ENCODE measurements at regions not wholly inside any gene's neighbourhood (a gene's known extent, or its start where the extent isn't known, plus 50 kb on each side); places are given as distances from the start of the nearest gene placed in this dataset.

DNA sequence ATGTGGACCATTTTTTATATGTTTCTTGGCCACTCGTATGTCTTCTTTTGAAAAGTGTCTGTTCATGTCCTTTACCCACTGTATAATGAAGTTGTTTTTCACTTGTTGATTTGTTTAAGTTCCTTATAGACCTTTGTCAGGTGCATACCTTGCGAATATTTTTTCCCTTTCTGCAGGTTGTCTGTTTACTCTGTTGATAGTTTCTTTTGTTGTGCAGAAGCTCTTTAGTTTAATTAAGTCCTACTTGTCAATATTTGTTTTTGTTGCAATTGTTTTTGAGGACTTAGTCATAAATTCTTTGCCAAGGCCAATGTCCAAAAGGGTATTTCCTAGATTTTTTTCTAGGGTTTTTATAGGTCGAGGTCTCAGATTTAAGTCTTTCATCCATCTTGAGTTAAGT lies 66.2 kb downstream of the UNC5CL start:
- H3K4me3 ChIP-seq: no peak overlapping the region
- H3K27me3 ChIP-seq (ENCODE audit: control insufficient read depth in 2 of 2, insufficient read depth in 2 of 2, low read length in 2 of 2): peaks cover 0 to 4% of the 10 kb centered on the region in 2 experiments; a peak in 3 of 5 replicates
- no peaks in the 10 kb centered on the region for H4K20me1 ChIP-seq (replicated peaks; ENCODE audit: control insufficient read depth, insufficient read depth, low read length)
- no peaks in the 10 kb centered on the region for H3K9me1 ChIP-seq (ENCODE audit: control insufficient read depth, insufficient read depth, low read length)
- no peaks in the 10 kb centered on the region for H3K9me3 ChIP-seq (replicated peaks; ENCODE audit: control insufficient read depth, insufficient read depth, low read depth, low read length)
- no peak for DNase-seq (ENCODE audit: extremely low read depth in 1 of 4, low spot score in 3 of 4)
- H2AFZ ChIP-seq (ENCODE audit: low read depth, low read length): no peak overlapping the region
- no peak for ATAC-seq
- 0% methylated on average over 3 of the region's 3 CpGs for WGBS (ENCODE audit: insufficient coverage, low coverage, missing lambda C conversion rate)
- FAIRE-seq: no peak
- H3K4me1 ChIP-seq (replicated peaks in 1 of 2; ENCODE audit: control insufficient read depth in 2 of 2, insufficient read depth in 2 of 2, low read length in 2 of 2): no peaks in the 10 kb centered on the region
- no peaks in the 10 kb centered on the region for H3K36me3 ChIP-seq (ENCODE audit: control insufficient read depth, insufficient read depth, low read length)
- no peak overlapping the region for H3K9ac ChIP-seq (ENCODE audit: insufficient read depth in 1 of 2, low read depth in 2 of 2, low read length in 2 of 2)
- no peak overlapping the region for H3K4me2 ChIP-seq (ENCODE audit: insufficient read depth, low read length)
- intact Hi-C loops (cut with micrococcal nuclease) (no loop called here), in situ Hi-C loops (cut with MboI) (no loop called here)
- BruUV-seq (replicated peaks): no TSS peak
- H3K27ac ChIP-seq (ENCODE audit: extremely low read depth, low read depth, low read length): no peak overlapping the region
- no peaks in the 10 kb centered on the region for H3K79me2 ChIP-seq (ENCODE audit: control insufficient read depth, insufficient read depth, low read length)
- TF ChIP-seq ZNF778 (CRISPR knock-in tag; IDR thresholded peaks at IDR 0.05) (no peak), MXI1 (IDR thresholded peaks at IDR 0.05; ENCODE audit: low read depth, low read length) (no peak), PYGO2 (tag; IDR thresholded peaks at IDR 0.05) (no peak), EHMT2 (IDR thresholded peaks at IDR 0.05) (no peak)
- TF ChIP-seq, protein P1, sequence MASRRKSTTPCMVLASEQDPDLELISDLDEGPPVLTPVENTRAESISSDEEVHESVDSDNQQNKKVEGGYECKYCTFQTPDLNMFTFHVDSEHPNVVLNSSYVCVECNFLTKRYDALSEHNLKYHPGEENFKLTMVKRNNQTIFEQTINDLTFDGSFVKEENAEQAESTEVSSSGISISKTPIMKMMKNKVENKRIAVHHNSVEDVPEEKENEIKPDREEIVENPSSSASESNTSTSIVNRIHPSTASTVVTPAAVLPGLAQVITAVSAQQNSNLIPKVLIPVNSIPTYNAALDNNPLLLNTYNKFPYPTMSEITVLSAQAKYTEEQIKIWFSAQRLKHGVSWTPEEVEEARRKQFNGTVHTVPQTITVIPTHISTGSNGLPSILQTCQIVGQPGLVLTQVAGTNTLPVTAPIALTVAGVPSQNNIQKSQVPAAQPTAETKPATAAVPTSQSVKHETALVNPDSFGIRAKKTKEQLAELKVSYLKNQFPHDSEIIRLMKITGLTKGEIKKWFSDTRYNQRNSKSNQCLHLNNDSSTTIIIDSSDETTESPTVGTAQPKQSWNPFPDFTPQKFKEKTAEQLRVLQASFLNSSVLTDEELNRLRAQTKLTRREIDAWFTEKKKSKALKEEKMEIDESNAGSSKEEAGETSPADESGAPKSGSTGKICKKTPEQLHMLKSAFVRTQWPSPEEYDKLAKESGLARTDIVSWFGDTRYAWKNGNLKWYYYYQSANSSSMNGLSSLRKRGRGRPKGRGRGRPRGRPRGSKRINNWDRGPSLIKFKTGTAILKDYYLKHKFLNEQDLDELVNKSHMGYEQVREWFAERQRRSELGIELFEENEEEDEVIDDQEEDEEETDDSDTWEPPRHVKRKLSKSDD (conservative IDR thresholded peaks at IDR 0.05; ENCODE audit: low read length): no peak
- TF ChIP-seq, protein P2, sequence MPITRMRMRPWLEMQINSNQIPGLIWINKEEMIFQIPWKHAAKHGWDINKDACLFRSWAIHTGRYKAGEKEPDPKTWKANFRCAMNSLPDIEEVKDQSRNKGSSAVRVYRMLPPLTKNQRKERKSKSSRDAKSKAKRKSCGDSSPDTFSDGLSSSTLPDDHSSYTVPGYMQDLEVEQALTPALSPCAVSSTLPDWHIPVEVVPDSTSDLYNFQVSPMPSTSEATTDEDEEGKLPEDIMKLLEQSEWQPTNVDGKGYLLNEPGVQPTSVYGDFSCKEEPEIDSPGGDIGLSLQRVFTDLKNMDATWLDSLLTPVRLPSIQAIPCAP (CRISPR knock-in tag; IDR thresholded peaks at IDR 0.05; ENCODE audit: borderline replicate concordance): no peak
- ChIA-PET CTCF (ENCODE audit: low intra/inter-chr PET ratio) (no interaction called here), POLR2A (interaction anchor here (1.5 kb wide), 1 partner anchor 10 kb away, joined by 3 read pairs; no protein-coding TSS in a partner anchor)
